HG02759 (cell line): ENCODE measurements at regions not wholly inside any gene's neighbourhood (a gene's known extent, or its start where the extent isn't known, plus 50 kb on each side); places are given as distances from the start of the nearest gene placed in this dataset.

Source experiments
- ATAC-seq: cut with Tn5 transposase; IDR thresholded peaks from one replicate; pipeline ENCODE4 v1.9.1; 2021; ENCODE audit warnings: mild to moderate bottlenecking, moderate library complexity; ENCODE audit not compliant: unreplicated experiment

GRCh38 chr3:177753451-177754155, 556.3 kb upstream of the TBL1XR1 start:
- ATAC-seq = no peak

GRCh38 chr3:177754508-177754921, 557.2 kb upstream of the TBL1XR1 start:
- ATAC-seq = no peak

- no peak for ATAC-seq
These were observed 560.8 kb upstream of the TBL1XR1 start for GRCh38 chr3:177758126-177758525.

GRCh38 chr3:177760803-177761202, 563.5 kb upstream of the TBL1XR1 start:
- no peak for ATAC-seq

- no peak for ATAC-seq
These were observed 567.2 kb upstream of the TBL1XR1 start for GRCh38 chr3:177764377-177764912.

GRCh38 chr3:177764933-177765332, 567.7 kb upstream of the TBL1XR1 start:
- ATAC-seq = no peak

- no peak for ATAC-seq
These were observed 573.3 kb upstream of the TBL1XR1 start for GRCh38 chr3:177770383-177771230.

- no peak for ATAC-seq
These were observed 574.5 kb upstream of the TBL1XR1 start for GRCh38 chr3:177771780-177772179.

GRCh38 chr3:177772908-177773557, 575.8 kb upstream of the TBL1XR1 start:
- no peak for ATAC-seq

GRCh38 chr3:177773717-177774116, 576.4 kb upstream of the TBL1XR1 start:
- ATAC-seq = no peak

GRCh38 chr3:177776661-177777101, 579.4 kb upstream of the TBL1XR1 start:
- no peak for ATAC-seq

GRCh38 chr3:177777699-177778098, 580.4 kb upstream of the TBL1XR1 start:
- peak; percentile 96 for ATAC-seq

- no peak for ATAC-seq
These were observed 581.4 kb upstream of the TBL1XR1 start for GRCh38 chr3:177778633-177779032.

GRCh38 chr3:177781686-177782161, 584.4 kb upstream of the TBL1XR1 start:
- no peak for ATAC-seq

GRCh38 chr3:177783338-177783737, 586.1 kb upstream of the TBL1XR1 start:
- ATAC-seq = no peak

GRCh38 chr3:177783767-177784166, 586.5 kb upstream of the TBL1XR1 start:
- no peak for ATAC-seq

- ATAC-seq = peak; percentile 84
These were observed 590.2 kb upstream of the TBL1XR1 start for GRCh38 chr3:177787279-177788041.

GRCh38 chr3:177789500-177789899, 592.2 kb upstream of the TBL1XR1 start:
- no peak for ATAC-seq

- ATAC-seq = no peak
These were observed 595.2 kb upstream of the TBL1XR1 start for GRCh38 chr3:177792311-177793030.

GRCh38 chr3:177793451-177793850, 596.2 kb upstream of the TBL1XR1 start:
- ATAC-seq = no peak
